ENCODE measurements at regions not wholly inside any gene's neighbourhood (a gene's known extent, or its start where the extent isn't known, plus 50 kb on each side); places are given as distances from the start of the nearest gene placed in this dataset.

DNA sequence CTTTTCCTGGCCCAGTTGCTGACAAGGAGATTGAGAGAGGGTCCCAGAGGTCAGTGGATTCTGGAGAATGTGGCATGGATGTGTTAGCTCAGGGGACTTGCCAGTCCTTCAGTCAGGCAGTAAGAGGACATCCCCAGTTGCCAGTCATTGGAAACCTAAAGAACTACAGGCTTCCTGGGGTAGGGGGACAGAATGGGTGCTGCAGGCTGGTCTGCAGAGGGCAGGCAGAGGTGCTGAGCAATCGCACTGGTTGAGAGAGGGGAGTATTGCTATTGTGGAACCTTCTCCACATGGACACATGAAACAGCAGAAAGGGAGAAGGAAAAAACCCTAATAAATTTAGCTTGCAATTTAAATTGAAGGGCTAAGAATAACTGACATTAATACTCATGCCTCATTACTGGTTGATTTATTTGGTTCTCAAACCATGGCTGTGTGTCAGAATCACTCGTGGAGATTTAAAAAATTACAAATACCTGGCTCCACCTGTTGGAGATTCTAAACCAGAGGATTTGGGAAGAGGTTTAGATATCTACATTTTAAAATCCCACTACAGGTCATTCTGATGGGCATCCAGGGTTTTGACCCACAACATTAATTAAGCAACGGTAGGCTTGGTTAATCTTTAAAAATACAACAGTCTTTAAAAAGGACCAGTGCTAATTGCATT is 71.2 kb upstream of the SLC38A2 start:
- Mint-ChIP-seq H3K36me3 (peaks cover 0 to 5% of the 10 kb centered on the region in 2 donors), H3K27ac (no peak overlapping the region), H3K9me3 (peaks cover 0 to 4% of the 10 kb centered on the region in 2 donors)
- DNase-seq (ENCODE audit: low spot score in 2 of 2) (no peak), ATAC-seq (no peak)

DNA sequence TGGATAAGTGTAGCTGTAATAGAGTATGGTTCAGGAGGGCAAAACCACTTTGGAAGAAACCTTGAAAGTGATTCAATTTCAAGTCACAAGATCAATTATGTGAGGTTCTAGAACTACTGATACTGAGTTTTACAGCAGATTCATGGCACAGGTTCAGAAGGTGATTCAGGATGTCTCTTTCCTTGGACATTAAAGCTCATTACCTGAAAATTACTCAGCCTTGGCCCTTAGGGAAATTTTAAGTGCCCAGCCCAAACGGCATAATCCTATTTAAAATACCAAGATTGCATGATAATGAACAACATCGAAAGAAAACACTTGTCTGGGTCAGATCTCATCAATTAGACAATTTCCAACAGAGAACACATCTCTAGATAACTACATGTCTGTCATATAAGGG is 70.2 kb upstream of the SLC38A2 start:
- ATAC-seq = no peak
- H3K27ac Mint-ChIP-seq = no peak overlapping the region
- DNase-seq (ENCODE audit: low spot score in 2 of 2) = no peak
- H3K36me3 Mint-ChIP-seq = no peaks in the 10 kb centered on the region
- H3K9me3 Mint-ChIP-seq = no peaks in the 10 kb centered on the region

DNA sequence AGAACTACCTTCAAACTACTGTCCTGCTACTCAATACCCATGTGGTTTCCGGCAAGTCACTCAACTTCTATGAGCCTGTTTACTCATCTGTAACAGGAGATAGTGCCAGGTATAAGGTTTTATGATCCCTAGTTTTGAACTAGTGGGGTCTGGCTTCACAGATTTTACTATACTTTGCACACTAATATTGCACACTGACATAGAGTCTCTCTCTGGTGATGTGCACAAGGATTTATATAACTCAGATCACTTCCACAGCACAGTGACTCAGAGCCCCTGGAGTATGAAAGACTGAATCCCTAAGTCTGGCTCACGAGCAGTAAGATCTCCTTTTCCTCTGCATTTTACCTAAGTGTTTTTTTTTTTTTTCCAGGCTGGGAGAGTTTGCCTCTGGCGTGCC is 69.7 kb upstream of the SLC38A2 start:
- ATAC-seq (no peak), DNase-seq (ENCODE audit: low spot score in 2 of 2) (no peak)
- H3K36me3 Mint-ChIP-seq = no peaks in the 10 kb centered on the region
- no peaks in the 10 kb centered on the region for H3K9me3 Mint-ChIP-seq
- peak overlapping the region in 1 of 2 donors; percentile 29 for H3K27ac Mint-ChIP-seq

GRCh38 chr12:46439793-46440511 is 67.4 kb upstream of the SLC38A2 start:
- no peak overlapping the region for H3K27ac Mint-ChIP-seq
- ATAC-seq (no peak), DNase-seq (ENCODE audit: low spot score in 2 of 2) (no peak)
- H3K36me3 Mint-ChIP-seq = no peaks in the 10 kb centered on the region
- no peaks in the 10 kb centered on the region for H3K9me3 Mint-ChIP-seq

GRCh38 chr12:46438719-46439319 is 66.2 kb upstream of the SLC38A2 start:
- no peak overlapping the region for H3K27ac Mint-ChIP-seq
- no peaks in the 10 kb centered on the region for H3K36me3 Mint-ChIP-seq
- H3K9me3 Mint-ChIP-seq = no peaks in the 10 kb centered on the region
- no peak for ATAC-seq
- DNase-seq (ENCODE audit: low spot score in 2 of 2) = no peak

GRCh38 chr12:46438256-46438655 is 65.7 kb upstream of the SLC38A2 start:
- Mint-ChIP-seq H3K27ac (no peak overlapping the region), H3K36me3 (no peaks in the 10 kb centered on the region), H3K9me3 (no peaks in the 10 kb centered on the region)
- DNase-seq (ENCODE audit: low spot score in 2 of 2) (no peak), ATAC-seq (no peak)

DNA sequence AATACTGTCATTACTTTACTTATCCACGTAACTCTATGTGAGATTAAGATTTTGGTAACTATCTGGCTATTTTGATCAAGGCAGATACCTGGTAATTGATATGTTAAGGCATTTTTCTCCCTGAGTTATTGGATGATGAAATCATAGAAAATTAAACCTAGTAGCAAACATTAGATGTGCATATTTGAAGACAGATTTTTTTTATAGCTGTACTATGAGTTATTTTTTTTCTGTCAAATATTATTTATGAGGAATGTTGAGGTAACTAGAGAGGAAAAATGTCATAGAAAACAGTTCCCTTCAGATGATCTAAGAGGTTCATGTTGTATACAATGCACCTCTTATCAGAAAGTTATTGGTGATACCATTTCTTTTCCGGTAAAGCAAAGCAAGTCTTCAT is 64.9 kb upstream of the SLC38A2 start:
- H3K9me3 Mint-ChIP-seq = no peaks in the 10 kb centered on the region

GRCh38 chr12:46436747-46437146 is 64.2 kb upstream of the SLC38A2 start:
- H3K9me3 Mint-ChIP-seq = no peaks in the 10 kb centered on the region
- no peak overlapping the region for H3K27ac Mint-ChIP-seq
- ATAC-seq (no peak), DNase-seq (ENCODE audit: low spot score in 2 of 2) (no peak)
- no peaks in the 10 kb centered on the region for H3K36me3 Mint-ChIP-seq

More for the DNA sequence above, 64.9 kb upstream of the SLC38A2 start:
- ATAC-seq = no peak
- Mint-ChIP-seq H3K36me3 (no peaks in the 10 kb centered on the region), H3K27ac (no peak overlapping the region)
- no peak for DNase-seq (ENCODE audit: low spot score in 2 of 2)

DNA sequence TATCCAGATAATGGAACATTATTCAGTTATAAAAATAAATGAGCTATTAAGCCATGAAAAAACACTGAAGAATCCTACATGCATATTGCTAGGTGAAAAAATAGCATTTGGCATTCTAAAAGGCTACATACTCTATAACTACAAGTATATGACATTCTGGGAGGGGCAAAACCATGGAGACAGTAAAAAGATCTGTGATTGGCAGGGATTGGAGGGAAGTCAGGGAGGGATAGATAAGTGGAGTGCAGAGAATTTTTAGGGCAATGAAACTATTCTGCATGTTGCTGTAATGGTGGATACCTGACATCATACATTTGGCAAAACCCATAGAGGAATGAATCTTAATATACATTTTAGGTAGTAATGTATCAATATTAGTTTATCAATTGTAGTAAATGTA is 63.1 kb upstream of the SLC38A2 start:
- no peak for DNase-seq (ENCODE audit: low spot score in 2 of 2)
- no peak for ATAC-seq
- Mint-ChIP-seq H3K27ac (no peak overlapping the region), H3K9me3 (no peaks in the 10 kb centered on the region), H3K36me3 (no peaks in the 10 kb centered on the region)

DNA sequence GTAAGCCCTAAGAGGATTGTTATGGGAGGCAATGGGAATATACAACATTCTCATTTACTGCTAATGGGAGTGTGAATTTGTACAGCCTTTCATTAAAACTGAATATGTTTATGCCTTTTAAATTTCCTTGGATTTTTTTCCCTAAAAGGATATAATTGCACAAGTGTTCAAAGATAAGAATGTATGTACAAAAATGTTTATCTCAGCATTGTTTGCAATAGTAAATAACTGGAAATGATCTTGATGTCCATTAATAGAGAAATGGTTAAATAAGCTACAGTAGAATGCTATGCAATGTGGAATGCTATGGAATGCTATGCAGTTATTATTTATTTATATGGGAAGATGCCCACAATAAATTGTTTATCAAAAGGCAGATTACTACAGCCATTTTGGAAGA is 62.5 kb upstream of the SLC38A2 start:
- ATAC-seq = no peak
- no peak for DNase-seq (ENCODE audit: low spot score in 2 of 2)
- H3K9me3 Mint-ChIP-seq = no peaks in the 10 kb centered on the region

GRCh38 chr12:46433829-46434228 is 61.3 kb upstream of the SLC38A2 start:
- DNase-seq (ENCODE audit: low spot score in 2 of 2) (no peak), ATAC-seq (no peak)
- H3K36me3 Mint-ChIP-seq = no peaks in the 10 kb centered on the region
- H3K9me3 Mint-ChIP-seq = no peaks in the 10 kb centered on the region
- no peak overlapping the region for H3K27ac Mint-ChIP-seq

More for the DNA sequence above, 62.5 kb upstream of the SLC38A2 start:
- Mint-ChIP-seq H3K36me3 (no peaks in the 10 kb centered on the region), H3K27ac (no peak overlapping the region)

DNA sequence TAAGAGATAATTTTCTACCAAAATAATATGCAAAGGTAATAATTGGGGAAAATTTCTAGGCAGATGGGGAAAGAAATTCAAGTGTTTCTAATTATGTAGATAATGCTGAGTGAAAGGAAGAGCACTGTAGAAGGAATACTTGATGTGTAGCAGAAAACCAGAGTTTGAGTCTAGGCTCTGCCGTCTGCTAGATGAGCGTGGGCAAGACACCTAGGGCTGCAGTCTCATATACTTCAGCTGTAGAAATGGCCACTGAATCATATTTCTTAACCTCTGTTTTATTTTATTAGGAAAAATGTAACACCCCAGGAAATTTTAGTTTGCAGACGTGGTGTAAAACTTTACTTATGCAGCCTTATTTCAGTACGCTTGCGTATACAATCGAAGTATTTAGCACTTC is 59.8 kb upstream of the SLC38A2 start:
- H3K36me3 Mint-ChIP-seq = peaks cover 1 to 5% of the 10 kb centered on the region in 2 donors
- DNase-seq (ENCODE audit: low spot score in 2 of 2) (no peak), ATAC-seq (no peak)
- no peak overlapping the region for H3K27ac Mint-ChIP-seq
- H3K9me3 Mint-ChIP-seq = no peaks in the 10 kb centered on the region

- DNase-seq (ENCODE audit: low spot score in 2 of 2) (no peak), ATAC-seq (peak; percentile 90 to 97)
- Mint-ChIP-seq H3K9me3 (peaks cover 10 to 11% of the 10 kb centered on the region in 2 donors), H3K27ac (peak overlapping the region; percentile 90 to 96), H3K36me3 (peaks cover 16 to 20% of the 10 kb centered on the region in 2 donors)
Observed at GRCh38 chr12:46430340-46430948, 57.9 kb upstream of the SLC38A2 start.

Measured in activated naive CD4-positive, alpha-beta T cell treated with anti-CD3 and anti-CD28 coated beads, Interleukin-2, amount 50 U/mL, for 72 hours (primary cell).